ENCODE measurements at regions not wholly inside any gene's neighbourhood (a gene's known extent, or its start where the extent isn't known, plus 50 kb on each side); places are given as distances from the start of the nearest gene placed in this dataset.
"Not testable (repeated sequence)": the region's sequence is repeated elsewhere in the genome, so short reads cannot be mapped to it uniquely, and the experiment has no call there.

DNA sequence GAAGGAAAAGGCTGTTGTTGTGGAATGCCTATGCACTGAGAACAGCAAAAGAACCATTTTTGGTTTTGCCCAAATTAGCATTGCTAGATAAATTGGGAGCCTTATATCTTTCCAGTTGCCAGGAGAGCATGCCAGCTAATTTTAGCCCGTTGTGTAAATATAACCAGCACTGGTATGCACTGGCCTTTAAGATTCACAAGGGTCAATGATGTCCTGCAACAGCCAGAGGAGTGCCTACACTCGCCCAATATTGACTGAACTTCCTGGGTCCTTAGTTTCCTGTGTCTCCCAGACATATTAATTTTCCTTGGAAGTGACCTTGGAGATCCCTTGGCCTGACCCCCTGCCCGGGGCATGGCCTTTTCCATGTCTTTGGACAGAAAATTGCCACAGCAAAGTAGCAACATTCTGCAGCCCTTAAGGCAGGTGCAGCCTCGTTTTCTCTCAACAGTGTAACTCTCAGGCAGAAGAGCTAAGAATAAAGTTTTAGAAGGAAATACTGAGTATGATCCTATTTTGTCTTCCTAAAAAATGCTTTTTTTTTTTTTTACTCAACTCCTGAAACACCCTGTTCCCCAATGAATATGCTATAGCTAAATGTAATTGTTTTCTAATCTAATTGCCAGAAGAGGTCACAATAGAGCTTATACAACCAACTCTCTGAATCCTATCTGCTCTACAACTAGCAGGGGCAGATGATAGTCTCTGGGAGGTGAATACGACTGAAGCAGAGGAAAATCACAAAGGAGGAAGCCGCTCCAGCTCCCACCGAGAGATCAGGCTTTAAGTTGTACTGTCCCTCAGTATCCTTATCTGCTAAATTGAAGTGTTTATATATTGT lies 131.9 kb upstream of the PCGF5 start:
- no peak for DNase-seq (ENCODE audit: low spot score)

- DNase-seq (ENCODE audit: low spot score) = no peak
Observed at GRCh38 chr10:91090761-91091529, 129.5 kb upstream of the PCGF5 start.

- no peak for DNase-seq (ENCODE audit: low spot score)
Observed at GRCh38 chr10:91091780-91092179, 128.7 kb upstream of the PCGF5 start.

DNA sequence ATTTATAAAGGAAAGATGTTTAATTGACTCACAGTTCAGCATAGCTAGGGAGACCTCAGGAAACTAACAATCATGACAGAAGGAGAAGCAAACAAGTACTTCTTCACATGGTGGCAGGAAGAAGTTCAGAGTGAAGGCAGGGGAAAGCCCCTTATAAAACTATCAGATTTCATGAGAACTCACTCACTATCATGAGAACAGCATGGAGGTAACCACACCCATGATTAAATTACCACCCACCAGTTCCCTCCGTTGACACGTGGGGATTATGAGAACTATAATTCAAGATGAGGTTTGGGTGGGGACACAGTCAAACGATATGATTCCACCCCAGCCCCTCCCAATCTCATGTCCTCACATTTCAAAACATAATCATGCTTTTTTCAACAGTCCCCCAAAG lies 124.2 kb upstream of the PCGF5 start:
- no peak for DNase-seq (ENCODE audit: low spot score)

DNA sequence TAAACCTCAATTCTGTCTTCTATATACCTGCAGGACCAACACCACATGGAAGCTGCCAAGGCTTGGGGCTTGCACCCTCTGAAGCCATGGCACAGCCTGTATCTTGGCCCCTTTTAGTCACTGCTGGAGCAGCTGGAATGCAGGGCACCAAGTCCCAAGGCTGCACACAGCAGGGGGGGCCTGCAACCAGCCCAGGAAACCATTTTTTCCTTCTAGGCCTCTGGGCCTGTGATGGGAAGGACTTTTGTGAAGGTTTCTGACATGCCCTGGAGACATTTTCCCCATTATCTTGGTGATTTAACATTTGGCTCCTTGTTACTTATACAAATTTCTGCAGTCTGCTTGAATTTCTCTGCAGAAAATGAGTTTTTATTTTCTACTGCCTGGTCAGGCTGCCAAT lies 123.2 kb upstream of the PCGF5 start:
- no peak for DNase-seq (ENCODE audit: low spot score)

DNA sequence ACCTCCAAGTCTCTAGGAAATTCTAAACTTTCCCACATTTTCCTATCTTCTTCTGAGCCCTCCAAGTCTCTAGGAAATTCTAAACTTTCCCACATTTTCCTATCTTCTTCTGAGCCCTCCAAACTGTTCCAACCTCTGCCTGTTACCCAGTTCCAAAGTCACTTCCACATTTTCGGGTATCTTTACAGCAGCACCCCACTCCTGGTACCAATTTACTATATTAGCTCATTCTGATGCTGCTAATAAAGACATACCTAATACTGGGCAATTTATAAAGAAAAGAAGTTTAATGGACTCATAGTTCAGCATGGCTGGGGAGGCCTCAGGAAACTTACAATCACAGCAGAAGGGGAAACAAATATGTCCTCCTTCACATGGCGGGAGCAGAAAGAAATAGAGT lies 122.4 kb upstream of the PCGF5 start:
- not testable (repeated sequence) for DNase-seq (ENCODE audit: low spot score)

- DNase-seq (ENCODE audit: low spot score) = no peak
Observed at GRCh38 chr10:91103384-91104192, 116.9 kb upstream of the PCGF5 start.

DNA sequence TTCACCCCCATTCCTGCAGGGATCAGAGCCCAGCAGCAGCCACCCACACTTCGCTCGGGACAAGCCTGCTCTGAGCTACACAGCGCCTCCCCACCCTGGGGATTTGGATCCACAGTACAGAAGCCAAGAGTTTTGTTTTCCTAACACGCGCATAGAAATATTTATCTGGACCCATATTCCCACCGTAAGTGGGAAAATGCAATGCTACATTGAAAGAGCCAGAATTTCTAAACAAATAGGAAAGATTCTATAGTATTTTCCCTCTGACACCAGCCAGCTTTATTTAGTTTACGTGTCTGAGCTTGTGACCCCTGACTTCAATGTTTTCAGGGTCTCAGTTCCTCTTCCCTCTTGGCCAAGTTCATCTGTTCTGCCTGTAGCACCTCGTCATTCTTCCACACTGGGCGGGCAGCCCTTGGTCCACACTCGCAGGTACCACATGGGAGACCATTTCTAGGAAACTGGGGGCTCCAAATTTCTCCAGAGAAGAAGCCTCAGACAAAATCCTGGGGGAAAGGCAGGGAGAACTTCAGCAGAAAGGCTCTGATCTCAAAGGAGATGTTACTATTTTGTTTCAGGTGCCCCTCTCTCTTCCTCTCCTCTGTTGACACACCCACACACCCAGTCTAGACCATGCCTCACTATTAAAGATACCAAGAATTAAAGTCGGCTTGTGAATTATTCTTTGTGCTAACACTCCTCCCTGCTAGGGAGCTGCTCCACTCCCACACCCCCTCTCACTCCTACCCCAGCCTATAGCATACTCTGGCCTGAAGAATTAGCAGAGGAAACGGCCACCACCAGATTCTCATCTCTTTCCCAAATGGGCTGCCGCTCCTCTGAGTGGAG lies 116.0 kb upstream of the PCGF5 start:
- no peak for DNase-seq (ENCODE audit: low spot score)

- no peak for DNase-seq (ENCODE audit: low spot score)
Observed at GRCh38 chr10:91105269-91105668, 115.2 kb upstream of the PCGF5 start.

GRCh38 chr10:91108820-91109219 lies 111.6 kb upstream of the PCGF5 start:
- no peak for DNase-seq (ENCODE audit: low spot score)

DNA sequence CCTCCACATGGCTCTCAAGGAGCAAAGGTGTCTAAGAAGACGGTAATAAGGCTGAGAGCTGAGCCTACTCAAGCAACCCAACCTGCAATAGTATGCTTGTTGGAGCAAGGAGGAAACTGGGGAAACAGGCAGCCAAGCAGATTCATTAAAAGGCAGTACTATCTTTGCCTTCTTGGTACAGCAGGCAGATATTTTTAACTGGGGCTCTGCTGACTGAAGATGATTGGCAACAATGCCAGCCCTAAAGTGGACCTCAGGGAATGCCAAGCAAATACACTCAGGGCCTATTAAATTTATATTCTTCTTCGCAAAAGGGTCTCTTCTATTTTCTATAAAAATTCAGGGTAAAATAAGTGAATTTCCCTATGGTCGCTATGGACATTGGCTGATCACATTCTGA lies 109.4 kb upstream of the PCGF5 start:
- no peak for DNase-seq (ENCODE audit: low spot score)

GRCh38 chr10:91115618-91116390 lies 104.7 kb upstream of the PCGF5 start:
- no peak for DNase-seq (ENCODE audit: low spot score)

DNA sequence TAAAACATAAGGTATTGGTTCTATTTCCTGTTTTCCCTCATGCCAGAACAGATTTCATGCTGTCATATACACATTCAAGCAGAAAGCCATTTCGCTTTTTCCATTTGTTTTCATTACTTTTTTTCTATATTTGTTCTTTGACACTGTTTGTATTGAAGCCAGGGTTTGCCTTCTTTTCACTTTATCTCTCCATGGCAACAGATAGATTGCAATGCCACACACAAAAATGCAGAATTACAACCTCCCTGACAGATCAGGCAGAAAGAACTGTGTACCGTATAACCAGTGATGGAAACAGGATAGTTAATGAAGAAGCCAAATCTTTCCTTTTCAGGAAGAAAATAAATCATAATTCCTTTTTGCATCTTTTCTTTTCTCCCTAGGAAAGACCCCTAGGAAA lies 103.0 kb upstream of the PCGF5 start:
- no peak for DNase-seq (ENCODE audit: low spot score)

DNA sequence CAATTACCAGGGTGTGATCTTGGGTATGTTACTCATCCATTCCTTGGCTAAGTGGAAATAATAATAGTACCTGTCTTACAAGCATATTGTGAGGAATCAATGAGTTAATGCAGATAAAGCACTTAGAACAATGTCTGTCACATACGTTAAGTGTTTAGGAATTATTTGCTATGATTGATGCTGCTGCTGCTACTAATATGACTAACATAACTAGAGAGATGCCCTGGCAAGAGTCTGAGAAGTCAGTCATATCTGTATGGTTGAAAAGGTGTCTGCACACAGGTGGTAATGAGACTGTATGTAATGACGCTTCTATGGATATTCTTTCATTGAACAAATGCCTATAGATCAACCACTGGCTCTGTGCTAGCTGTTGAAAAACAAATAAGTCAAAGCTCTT lies 100.1 kb upstream of the PCGF5 start:
- no peak for DNase-seq (ENCODE audit: low spot score)

DNA sequence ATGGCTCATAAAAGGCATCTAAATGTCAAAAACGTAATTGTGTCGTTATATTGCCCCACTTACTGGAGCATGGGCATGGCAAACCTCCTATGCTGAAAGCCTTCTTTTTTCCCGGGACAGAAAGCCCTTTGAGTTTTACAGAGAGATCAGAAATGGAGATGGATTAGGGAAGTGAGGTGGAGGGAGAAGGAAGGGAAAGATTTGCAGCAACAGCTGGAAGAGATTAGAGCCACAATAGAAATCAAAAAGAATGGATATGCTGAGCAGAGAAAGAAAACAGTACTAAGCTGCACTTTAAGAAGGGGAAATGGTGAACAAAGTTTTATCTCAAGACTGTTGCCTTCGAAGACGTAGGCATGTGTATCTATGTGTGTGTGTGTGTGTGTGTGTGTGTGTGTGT lies 97.2 kb upstream of the PCGF5 start:
- DNase-seq (ENCODE audit: low spot score) = no peak

GRCh38 chr10:91124016-91124415 lies 96.4 kb upstream of the PCGF5 start:
- no peak for DNase-seq (ENCODE audit: low spot score)

GRCh38 chr10:91126471-91126870 lies 94.0 kb upstream of the PCGF5 start:
- DNase-seq (ENCODE audit: low spot score) = no peak

DNA sequence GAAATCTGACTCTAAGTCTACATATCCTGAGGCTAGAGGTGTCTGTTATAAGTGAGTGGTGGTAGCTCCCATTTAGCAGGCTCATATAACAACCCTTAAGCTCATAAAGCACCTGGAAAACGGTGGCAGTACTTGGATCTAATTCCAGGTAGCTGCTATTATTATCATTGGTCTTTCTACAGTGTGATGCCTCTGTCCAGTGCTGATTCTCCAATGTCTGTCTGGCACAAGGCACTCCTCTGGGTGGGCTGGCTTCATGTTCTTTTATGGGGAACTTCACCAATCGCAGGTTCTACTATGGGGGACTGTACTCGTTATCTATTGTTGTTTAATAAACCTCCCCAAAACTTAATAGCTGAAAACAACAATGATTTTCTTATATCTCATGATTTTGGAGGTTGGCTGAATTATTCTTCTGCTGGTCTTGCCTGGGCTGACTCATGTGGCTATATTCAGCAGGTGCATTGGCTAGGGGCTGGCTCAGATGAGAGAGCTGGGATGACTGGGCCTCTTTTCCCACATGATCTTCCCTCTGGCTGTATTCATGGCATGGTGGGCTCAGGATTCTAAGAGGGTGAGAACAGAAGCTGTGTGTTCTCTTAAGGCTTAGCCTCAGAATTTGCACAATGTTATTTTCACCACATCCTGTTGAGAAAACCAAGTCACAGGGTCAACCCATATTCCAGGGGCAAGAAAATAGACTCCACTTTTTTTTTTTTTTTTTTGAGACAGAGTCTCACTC lies 93.0 kb upstream of the PCGF5 start:
- DNase-seq (ENCODE audit: low spot score) = no peak

DNA sequence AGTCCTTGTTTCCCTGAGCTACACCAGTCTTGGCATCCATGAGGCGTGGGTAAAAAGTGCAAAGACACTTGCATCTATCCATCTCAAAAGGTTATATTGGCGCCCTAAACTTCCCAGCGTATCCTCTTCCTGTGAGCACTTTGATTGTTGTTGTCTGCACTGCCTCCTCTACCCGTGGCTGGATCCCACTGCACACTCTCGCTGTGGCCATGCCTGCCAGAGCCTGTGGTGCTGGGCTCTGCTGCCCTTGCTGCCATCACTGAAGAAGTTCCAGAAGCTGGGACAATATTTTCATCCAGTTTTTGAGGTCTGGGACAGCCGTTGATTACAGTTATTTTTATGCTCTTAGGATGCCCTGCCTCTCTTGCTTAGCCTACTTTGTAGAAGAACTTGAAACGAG lies 85.3 kb upstream of the PCGF5 start:
- DNase-seq (ENCODE audit: low spot score) = no peak

GRCh38 chr10:91137011-91137643 lies 83.3 kb upstream of the PCGF5 start:
- no peak for DNase-seq (ENCODE audit: low spot score)
